Activated naive CD4-positive, alpha-beta T cell treated with anti-CD3 and anti-CD28 coated beads, Interleukin-2, amount 50 U/mL, for 72 hours (primary cell): ENCODE measurements at regions not wholly inside any gene's neighbourhood (a gene's known extent, or its start where the extent isn't known, plus 50 kb on each side); places are given as distances from the start of the nearest gene placed in this dataset.
A peak's percentile ranks its signal among the peaks of the same experiment; 100 is the strongest.
"Not testable (repeated sequence)": the region's sequence is repeated elsewhere in the genome, so short reads cannot be mapped to it uniquely, and the experiment has no call there.

ENCODE experiments used
- ATAC-seq, 2 donors: fragments of 150-1000 bp; cut with Tn5 transposase; 2 replicates each; pipeline ENCODE4 v1.10.0; 2021; ENCODE audit warnings: mild to moderate bottlenecking in 2 of 2, moderate library complexity in 2 of 2
- DNase-seq, 2 donors: peaks; one replicate each; pipeline ENCODE4 v3.0.0; 2021 to 2022; ENCODE audit warnings: low spot score in 2 of 2
- H3K27ac Mint-ChIP-seq, 2 donors: one replicate each; pipeline ENCODE4 v1.8.0; 2022; ENCODE audit warnings: mild to moderate bottlenecking in 2 of 2, mixed read lengths in 2 of 2
- H3K36me3 Mint-ChIP-seq, 2 donors: one replicate each; pipeline ENCODE4 v1.8.0; 2022; ENCODE audit warnings: mixed read lengths in 2 of 2
- H3K9me3 Mint-ChIP-seq, 2 donors: one replicate each; pipeline ENCODE4 v1.8.0; 2022; ENCODE audit warnings: mixed read lengths in 2 of 2

DNA sequence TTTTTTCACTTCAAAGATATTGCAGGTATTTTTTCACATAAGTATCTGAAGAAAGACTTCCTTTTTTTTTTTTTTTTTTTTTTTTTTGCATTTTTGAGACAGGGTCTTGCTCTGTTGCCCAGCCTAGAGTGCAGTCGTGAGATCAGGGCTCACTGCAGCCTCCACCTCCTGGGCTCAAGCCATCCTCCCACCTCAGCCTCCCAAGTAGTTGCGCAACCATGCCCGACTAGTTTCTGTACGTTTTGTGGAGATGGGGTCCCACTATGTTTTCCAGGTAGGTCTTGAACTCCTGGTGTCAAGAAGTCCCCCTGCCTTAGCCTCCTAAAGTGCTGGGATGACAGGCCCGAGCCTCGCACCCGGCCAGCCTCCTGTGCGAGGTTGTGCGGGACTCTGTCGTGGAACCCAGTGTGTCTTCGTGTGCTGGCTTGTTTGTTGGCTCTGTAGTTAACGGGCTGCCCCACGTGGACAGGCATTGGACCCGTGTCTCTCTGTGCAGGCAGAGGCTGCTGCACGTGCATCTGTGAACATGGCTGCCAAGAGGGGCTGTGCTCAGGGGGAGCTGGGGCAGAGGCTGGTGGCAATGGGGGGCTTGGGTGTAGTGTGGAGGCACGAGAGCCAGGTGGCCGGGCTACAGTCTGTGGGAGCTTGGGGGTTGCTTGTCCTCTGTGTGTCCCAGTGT, 108.0 kb upstream of the CCZ1B start:
- not testable (repeated sequence) for H3K9me3 Mint-ChIP-seq, H3K27ac Mint-ChIP-seq, H3K36me3 Mint-ChIP-seq, DNase-seq, ATAC-seq

DNA sequence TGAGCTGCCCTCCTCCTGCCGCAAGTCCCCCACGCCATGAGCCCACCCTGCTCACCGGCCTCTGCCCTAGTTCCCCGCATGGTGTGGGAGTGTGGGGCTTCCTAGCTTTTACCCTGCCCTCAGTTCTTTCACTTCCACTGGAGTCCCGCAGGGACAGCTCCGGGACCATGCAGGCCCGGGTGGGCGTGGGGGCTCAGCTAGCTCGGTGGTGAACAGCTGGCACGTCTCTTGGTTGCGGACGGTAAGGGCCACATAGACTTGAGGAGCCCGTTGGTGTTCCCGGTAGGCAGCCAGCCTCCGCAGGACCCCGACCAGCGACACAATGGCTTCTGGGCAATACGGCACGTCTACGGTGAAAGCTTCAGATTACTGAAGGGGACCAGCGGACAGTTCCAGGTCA, 108.9 kb upstream of the CCZ1B start:
- ATAC-seq: no peak
- no peak overlapping the region for H3K27ac Mint-ChIP-seq
- no peaks in the 10 kb centered on the region for H3K9me3 Mint-ChIP-seq
- no peaks in the 10 kb centered on the region for H3K36me3 Mint-ChIP-seq
- DNase-seq: no peak

DNA sequence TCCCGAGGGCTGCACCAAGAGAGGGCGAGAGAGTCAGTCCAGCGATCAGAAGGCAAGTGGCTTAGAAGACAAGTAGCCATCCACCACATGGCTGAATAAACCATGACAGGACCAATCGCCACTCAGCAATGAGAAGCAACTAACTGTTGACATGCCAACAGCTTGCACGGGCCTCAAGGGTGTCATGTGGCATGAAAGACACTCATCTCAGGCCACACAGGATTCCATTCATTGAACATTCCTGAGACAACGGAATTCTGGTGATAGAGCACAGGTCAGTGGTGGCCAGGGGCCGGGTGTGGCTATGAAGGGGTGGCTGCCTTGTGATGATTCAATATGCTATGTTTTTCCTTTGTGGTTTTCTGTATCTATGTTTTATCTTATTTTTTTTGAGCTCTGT, 110.6 kb upstream of the CCZ1B start:
- not testable (repeated sequence) for DNase-seq, ATAC-seq, H3K9me3 Mint-ChIP-seq, H3K27ac Mint-ChIP-seq, H3K36me3 Mint-ChIP-seq

DNA sequence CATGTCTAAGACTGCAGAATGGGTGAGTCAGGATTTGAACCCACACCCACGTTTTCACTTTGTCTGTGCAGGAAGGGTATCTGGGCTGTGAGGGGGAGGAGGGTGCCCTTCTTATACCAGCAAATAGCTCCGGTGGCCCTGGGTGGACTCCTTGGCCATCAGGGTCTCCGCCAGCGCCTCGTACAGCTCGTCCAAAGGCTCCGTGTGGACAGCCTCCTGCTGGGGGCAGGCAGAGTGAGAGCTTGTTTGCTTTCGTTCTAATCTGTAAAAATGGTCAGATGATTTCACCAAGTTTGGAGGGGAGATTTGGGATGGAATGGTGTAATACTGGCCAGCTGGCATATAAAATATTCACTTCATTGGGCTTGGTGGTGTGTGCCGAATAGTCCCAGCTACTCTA, 111.7 kb upstream of the CCZ1B start:
- not testable (repeated sequence) for DNase-seq, H3K9me3 Mint-ChIP-seq, H3K36me3 Mint-ChIP-seq, H3K27ac Mint-ChIP-seq, ATAC-seq

DNA sequence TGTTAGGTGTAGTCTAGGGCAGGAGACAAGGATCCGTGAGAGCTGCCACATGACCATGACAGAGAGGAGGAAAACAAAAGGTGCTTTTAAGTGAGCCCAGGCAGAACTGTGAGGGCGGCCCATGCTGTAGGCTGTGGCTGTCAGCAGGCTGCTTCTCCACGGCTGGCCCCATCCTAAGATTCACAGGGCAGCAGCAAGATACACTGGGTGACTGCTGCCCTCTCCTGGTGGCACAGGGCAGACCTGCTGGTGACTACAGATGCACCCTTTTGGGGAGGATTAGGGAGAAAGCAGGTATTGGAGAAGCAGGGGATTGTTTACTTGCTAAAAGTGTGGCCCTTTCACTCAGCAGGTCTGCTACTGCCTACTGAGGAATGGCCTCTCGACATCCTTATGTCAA, 112.2 kb upstream of the CCZ1B start:
- ATAC-seq, H3K9me3 Mint-ChIP-seq, H3K27ac Mint-ChIP-seq, H3K36me3 Mint-ChIP-seq: not testable (repeated sequence)
- DNase-seq: peak in 1 of 2 donors; percentile 14

DNA sequence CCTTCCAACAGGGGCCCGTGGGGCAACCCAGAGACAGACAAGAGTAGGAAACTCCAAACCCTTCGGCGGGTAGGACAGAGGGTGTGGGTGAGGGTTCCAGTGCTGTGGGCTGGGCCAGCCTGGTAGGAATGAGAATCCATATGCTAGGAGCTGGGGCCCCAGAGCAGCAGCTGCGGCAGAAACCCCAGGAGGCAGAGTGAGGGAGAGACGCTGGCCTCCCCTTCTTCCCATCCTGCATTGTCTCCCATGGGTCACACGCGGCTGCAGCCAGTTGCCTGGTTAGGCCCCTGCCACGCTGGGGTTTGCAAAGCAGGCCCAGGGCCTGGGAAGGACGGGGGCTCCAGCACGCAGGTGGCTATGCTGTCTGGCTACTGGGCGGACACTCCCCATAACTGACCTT, 113.1 kb upstream of the CCZ1B start:
- DNase-seq, ATAC-seq, H3K27ac Mint-ChIP-seq, H3K9me3 Mint-ChIP-seq, H3K36me3 Mint-ChIP-seq: not testable (repeated sequence)

DNA sequence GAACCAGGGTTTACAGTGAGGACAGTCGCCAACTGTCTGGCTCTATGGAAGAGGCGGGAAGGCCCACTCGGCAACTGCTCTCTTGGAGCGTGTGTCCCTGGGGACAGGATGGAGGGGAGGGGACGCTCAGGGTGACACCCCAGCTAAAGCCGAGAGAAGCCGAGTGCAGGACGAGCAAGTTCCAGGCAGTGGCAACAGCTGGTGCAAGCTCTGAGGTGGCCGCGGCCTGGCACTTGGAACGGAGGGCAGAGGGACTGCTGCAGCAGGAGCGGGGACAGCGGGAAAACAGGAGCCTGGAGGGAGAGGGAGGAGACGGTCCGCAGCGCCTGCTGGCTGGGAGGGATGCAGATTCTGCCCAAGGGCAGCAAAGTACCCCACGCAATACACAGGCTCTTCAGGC, 113.8 kb upstream of the CCZ1B start:
- DNase-seq, H3K9me3 Mint-ChIP-seq, H3K36me3 Mint-ChIP-seq, H3K27ac Mint-ChIP-seq, ATAC-seq: not testable (repeated sequence)

DNA sequence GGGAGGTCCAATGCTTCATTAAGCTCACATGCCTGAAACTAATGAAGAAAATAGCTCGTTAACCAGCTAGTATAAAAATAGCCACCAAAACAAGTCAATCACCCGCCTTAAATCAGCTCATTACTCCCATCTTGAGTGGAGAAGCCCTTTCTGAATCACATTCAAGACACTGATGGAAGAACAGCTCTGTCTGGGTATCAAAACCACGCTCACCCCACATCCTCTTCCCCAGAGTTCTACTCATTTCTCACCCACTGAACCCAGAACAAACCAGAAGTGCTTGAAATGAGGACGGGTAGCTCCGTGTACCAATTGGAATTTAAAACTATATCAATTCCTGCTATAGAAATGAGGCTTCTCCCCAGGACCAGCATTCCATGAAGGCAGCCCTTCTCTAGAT, 120.8 kb upstream of the CCZ1B start:
- not testable (repeated sequence) for ATAC-seq, DNase-seq

DNA sequence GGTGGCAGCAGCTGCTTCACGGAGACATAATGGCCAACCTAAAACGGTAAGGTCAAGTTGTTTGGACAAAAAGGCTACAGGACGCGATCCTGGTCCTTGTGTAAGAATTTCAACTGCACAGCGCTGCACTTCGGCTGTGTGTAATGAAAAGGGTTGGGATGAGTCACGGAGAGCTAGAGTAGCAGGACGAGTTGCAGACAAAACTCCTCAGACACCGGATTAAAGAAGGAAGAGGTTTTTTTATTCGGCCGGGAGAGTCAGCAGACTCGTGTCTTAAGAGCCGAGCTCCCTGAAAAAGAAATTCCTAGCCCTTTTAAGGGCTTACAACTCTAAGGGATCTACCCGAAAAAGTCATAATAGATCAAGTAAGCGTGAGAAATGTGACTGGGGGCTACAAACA, 124.2 kb upstream of the CCZ1B start:
- peak overlapping the region in 1 of 2 donors; percentile 58 for H3K27ac Mint-ChIP-seq
- DNase-seq, ATAC-seq, H3K36me3 Mint-ChIP-seq, H3K9me3 Mint-ChIP-seq: not testable (repeated sequence)

More for the DNA sequence above, 120.8 kb upstream of the CCZ1B start:
- not testable (repeated sequence) for H3K9me3 Mint-ChIP-seq, H3K27ac Mint-ChIP-seq, H3K36me3 Mint-ChIP-seq

DNA sequence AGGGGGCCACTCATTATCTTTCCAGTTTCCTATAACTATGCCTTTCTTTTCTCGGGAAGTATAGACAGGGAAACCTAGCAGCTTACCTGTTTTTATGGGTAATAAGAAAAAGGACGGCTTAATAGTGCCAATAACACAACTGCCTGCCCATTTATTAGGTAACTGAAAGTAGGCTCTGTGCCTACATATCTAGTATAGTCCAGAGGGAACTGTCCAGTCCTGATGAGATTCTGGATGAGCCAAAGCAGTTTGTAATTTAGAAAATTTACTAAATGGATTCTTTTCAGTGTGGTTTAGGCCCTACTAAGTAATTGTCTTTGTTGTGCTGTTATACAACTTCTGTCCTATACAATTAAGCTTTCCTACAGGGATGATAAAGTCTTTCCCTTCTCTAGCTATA, 125.5 kb upstream of the CCZ1B start:
- H3K36me3 Mint-ChIP-seq, H3K27ac Mint-ChIP-seq, DNase-seq, ATAC-seq, H3K9me3 Mint-ChIP-seq: not testable (repeated sequence)

DNA sequence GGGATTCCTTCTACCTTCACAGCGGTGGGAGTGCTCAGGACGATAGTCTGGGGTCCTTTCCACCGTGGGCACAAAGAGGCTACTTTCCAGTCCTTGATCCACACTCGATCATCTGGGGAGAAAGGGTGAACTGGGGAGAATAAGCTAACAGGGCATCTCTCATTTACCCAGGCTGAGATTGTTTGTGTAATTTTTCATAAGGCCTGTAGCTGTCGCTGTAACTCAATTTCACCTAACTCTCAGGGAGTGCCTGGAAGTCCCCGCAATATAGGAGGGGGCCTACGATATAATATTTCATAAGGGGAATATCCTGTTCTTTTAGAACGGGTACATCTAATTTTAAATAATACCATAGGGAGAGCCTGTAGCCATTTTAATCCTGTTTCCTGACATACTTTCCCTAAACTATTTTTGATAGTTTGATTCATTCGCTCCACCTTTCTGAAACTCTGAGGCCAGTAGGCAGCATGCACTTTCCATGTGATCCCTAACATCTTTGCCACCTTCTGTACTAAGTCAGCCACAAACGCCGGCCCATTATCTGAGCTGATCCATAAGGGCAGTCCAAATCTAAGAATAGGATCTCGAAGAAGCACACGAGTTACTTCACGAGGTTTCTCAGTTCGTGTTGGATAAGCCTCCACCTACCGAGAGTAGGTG, 127.2 kb upstream of the CCZ1B start:
- not testable (repeated sequence) for H3K36me3 Mint-ChIP-seq, H3K27ac Mint-ChIP-seq, ATAC-seq, DNase-seq, H3K9me3 Mint-ChIP-seq

DNA sequence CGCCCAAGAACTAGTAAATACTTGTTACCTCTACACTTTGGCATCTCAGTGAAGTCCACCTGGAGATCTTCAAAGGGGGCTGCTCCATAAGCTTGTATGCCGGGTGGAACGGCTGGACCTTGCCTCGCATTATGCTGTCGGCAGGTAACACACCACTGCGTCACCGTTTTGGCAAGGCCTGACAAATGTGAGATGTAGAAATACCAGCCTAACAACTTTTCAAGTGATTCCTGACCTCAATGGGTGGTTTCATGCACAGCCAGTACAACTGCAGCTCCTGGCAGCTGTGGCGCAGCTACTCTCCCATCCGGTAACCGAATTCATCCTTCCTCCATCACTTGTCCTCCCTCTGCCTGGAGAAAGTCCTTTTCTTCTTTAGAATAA, 127.7 kb upstream of the CCZ1B start:
- H3K36me3 Mint-ChIP-seq, ATAC-seq: not testable (repeated sequence)

DNA sequence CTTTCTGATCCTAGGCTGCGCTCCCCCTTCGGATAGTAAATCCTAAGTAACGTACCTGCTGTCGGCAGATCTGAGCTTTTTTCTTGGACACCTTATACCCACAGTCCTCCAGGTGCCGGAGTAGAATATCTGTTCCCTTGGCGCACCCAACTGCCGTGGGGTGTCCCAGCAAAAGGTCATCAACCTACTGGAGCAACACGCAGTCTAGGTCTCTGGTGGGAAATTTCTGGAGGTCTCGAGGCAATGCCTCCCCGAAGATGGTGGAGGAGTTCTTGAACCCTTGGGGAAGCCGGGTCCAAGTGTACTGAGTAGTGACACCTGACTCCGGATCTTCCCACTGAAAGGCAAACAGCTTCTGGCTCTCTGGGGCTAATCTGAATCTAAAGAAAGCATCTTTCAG, 129.3 kb upstream of the CCZ1B start:
- not testable (repeated sequence) for H3K9me3 Mint-ChIP-seq, H3K27ac Mint-ChIP-seq, H3K36me3 Mint-ChIP-seq, DNase-seq, ATAC-seq

More for the DNA sequence above, 127.7 kb upstream of the CCZ1B start:
- DNase-seq, H3K9me3 Mint-ChIP-seq, H3K27ac Mint-ChIP-seq: not testable (repeated sequence)

DNA sequence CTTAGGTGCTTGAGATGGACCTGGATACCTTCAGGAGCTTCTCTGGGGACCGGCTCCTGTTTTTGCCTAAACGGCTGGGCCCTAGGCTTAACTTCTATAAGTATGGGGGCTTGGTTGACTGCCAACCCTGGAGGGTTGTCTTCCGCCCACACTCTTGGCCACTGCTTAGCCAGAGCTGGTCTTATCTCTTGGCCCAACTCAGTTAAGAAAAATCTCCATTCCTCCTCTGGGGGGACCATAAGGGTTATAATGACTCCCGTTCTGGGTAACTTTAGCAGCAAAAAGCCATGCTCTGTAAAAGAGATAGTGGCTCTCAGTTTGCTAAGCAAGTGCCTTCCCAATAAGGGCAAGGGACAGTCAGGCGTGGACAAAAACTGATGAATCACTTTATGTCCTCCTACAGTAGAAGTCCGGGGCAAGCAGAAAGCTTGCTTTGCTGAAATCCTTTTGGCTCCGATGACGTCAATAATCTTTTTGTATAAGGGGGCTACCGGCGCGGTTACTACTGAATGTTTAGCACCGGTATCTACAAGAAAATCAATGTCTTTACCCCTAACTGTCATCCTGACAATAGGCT, 130.0 kb upstream of the CCZ1B start:
- H3K27ac Mint-ChIP-seq, H3K36me3 Mint-ChIP-seq, ATAC-seq, H3K9me3 Mint-ChIP-seq, DNase-seq: not testable (repeated sequence)

DNA sequence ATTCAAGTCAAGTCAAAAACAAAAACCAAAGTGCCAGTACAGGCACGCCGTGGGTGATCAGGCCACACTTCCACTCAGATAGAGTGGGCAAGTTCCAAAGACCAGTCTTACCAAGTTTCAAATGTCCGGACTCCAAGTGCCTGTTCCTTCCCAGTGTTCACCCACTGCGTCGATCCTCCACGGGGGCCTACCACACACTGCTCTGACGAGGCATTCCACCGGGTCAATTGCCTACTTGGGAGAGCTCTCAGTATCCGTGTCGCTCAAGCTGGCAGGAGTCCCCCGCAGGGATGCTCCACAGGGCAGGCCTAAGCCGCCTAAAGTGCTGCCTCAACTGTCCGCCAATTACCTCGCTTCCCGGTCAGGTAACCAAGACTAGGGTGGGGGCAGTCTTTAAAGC, 132.3 kb upstream of the CCZ1B start:
- peaks cover 4 to 15% of the 10 kb centered on the region in 2 donors for H3K9me3 Mint-ChIP-seq
- not testable (repeated sequence) for DNase-seq, ATAC-seq, H3K36me3 Mint-ChIP-seq, H3K27ac Mint-ChIP-seq

DNA sequence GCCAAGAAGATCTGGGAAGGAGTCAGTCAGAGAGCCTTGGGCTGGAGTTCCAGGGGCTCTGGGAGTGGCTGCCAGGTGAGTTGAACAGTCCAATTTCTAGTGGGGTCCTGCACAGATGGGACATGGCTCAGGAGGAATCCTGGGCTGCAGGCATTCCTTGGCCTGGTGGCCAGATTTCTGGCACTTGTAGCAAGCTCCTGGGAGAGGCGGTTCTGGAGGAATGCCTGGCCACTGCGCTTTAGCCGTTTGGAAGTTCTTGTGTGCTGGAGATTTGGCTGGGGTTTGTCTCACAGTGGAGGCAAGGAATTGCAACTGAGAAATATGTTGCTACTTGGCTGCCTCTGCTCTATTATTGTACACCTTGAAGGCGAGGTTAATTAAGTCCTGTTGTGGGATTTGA, 133.9 kb upstream of the CCZ1B start:
- H3K9me3 Mint-ChIP-seq: peaks cover 4 to 15% of the 10 kb centered on the region in 2 donors
- DNase-seq, H3K27ac Mint-ChIP-seq, ATAC-seq, H3K36me3 Mint-ChIP-seq: not testable (repeated sequence)

DNA sequence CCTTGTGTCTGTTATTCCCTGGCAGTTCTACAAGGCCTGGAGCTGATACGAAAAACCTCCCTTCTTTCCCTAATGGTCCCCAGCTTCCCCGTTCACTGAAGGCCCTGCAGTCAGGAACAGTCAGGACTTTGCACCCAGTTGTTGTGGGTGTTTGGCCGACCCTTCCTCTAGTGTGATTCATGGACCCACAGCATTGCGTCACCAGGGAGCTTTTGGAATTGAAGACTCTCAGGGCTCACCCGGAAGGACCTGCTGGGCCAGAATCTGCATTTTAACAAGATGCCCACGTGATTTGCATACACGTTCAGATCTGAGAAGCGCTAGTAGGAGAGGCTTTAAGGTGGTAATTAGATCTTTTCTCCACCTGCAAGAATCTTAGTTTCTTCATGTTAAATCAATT, 136.8 kb upstream of the CCZ1B start:
- H3K36me3 Mint-ChIP-seq, H3K27ac Mint-ChIP-seq, DNase-seq, ATAC-seq: not testable (repeated sequence)
- H3K9me3 Mint-ChIP-seq: peaks cover 4 to 15% of the 10 kb centered on the region in 2 donors

DNA sequence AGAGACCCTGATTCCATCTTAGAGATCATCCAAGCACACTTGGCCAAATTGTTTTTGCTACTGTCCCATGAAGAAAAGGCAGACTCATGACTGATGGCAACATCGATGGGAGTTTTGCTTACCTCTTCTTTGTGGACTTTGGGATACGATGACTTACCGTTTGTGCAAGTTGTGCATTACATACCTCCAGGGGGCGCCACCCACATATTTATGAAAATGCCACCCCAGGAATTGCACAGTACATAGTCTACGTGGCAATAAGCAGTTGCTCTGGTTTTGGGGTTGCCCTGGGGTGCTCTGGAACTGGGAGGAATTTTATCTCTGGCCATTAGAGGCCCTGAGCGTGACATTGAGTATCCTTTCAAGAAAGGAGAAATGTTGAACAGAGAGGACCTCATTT, 139.0 kb upstream of the CCZ1B start:
- peaks cover 4 to 14% of the 10 kb centered on the region in 2 donors for H3K9me3 Mint-ChIP-seq
- H3K27ac Mint-ChIP-seq, ATAC-seq, H3K36me3 Mint-ChIP-seq: not testable (repeated sequence)
- peak in 1 of 2 donors; percentile 73 for DNase-seq
